MM.1S (cell line): ENCODE measurements at regions not wholly inside any gene's neighbourhood (a gene's known extent, or its start where the extent isn't known, plus 50 kb on each side); places are given as distances from the start of the nearest gene placed in this dataset.

Experiments used
- CTCF ChIP-seq: fragments of 300-600 bp; sonication (generic); IDR thresholded peaks from 2 replicates; pipeline ENCODE4 v1.5.1; 2016; ENCODE audit warnings: antibody characterized with exemption, low read length, mixed read lengths
- EZH2phosphoT487 ChIP-seq: fragments of 300-600 bp; sonication (generic); IDR thresholded peaks from 2 replicates; pipeline ENCODE4 v1.6.1; 2018; ENCODE audit warnings: antibody characterized with exemption, low read length

GRCh38 chr5:68757006-68757405 is 336.8 kb upstream of the SLC30A5 start:
- TF ChIP-seq CTCF = no peak
- no peak for TF ChIP-seq EZH2phosphoT487
